PC-9 (cell line): ENCODE measurements at regions not wholly inside any gene's neighbourhood (a gene's known extent, or its start where the extent isn't known, plus 50 kb on each side); places are given as distances from the start of the nearest gene placed in this dataset.

ENCODE experiments used
- EZH2 ChIP-seq: fragments of 200-600 bp; sonication (generic); IDR thresholded peaks from 2 replicates; pipeline ENCODE4 v1.8.0; 2017; ENCODE audit warnings: antibody characterized with exemption, low read depth
- TF ChIP-seq, protein P1 (sequence below): fragments of 200-600 bp; sonication (generic); conservative IDR thresholded peaks from 2 replicates; pipeline ENCODE4 v1.6.1; 2017; ENCODE audit warnings: mixed run types, antibody characterized with exemption, mild to moderate bottlenecking, moderate library complexity

DNA sequence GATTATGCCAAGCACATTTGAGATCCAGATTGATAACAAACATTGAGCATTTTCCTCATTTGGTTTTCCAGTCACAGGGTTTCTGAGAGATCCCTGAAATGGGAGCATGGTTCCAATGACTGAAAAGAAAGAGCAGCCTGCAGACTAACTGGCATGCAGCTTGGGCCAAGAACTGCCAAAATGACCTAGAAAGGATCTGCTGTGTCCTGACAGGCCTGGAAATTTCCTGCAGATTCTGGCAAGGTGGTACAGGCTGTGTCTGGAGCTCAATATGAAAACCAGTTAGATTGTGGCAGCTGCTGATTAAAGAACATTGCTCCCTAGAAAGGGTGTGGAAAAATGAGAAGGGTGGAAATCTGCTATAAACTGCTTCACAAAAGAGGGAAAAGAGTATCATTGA is 417.3 kb downstream of the IPO8 start:
- TF ChIP-seq, protein P1, sequence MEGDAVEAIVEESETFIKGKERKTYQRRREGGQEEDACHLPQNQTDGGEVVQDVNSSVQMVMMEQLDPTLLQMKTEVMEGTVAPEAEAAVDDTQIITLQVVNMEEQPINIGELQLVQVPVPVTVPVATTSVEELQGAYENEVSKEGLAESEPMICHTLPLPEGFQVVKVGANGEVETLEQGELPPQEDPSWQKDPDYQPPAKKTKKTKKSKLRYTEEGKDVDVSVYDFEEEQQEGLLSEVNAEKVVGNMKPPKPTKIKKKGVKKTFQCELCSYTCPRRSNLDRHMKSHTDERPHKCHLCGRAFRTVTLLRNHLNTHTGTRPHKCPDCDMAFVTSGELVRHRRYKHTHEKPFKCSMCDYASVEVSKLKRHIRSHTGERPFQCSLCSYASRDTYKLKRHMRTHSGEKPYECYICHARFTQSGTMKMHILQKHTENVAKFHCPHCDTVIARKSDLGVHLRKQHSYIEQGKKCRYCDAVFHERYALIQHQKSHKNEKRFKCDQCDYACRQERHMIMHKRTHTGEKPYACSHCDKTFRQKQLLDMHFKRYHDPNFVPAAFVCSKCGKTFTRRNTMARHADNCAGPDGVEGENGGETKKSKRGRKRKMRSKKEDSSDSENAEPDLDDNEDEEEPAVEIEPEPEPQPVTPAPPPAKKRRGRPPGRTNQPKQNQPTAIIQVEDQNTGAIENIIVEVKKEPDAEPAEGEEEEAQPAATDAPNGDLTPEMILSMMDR = no peak
- no peak for TF ChIP-seq EZH2
